ENCODE measurements at regions not wholly inside any gene's neighbourhood (a gene's known extent, or its start where the extent isn't known, plus 50 kb on each side); places are given as distances from the start of the nearest gene placed in this dataset.

- Histone ChIP-seq H3K27ac (ENCODE audit: low read depth, low read length) (no peak overlapping the region), H4K20me1 (ENCODE audit: insufficient read depth, low read length) (no peaks in the 10 kb centered on the region), H3K4me1 (ENCODE audit: insufficient read depth, low read length) (peaks cover under 1% of the 10 kb centered on the region), H3K36me3 (ENCODE audit: insufficient read depth, low read length) (no peaks in the 10 kb centered on the region), H3K4me2 (ENCODE audit: low read length) (no peak overlapping the region), H3K79me2 (ENCODE audit: insufficient read depth, low read length) (no peaks in the 10 kb centered on the region), H2AFZ (ENCODE audit: low read depth, low read length) (no peak overlapping the region), H3K9ac (ENCODE audit: low read length) (no peak overlapping the region), H3K4me3 (ENCODE audit: insufficient read depth, low read depth, low read length) (no peak overlapping the region), H3K27me3 (ENCODE audit: insufficient read depth, low read length) (no peaks in the 10 kb centered on the region), H3K9me3 (ENCODE audit: insufficient read depth, low read depth, low read length) (no peaks in the 10 kb centered on the region)
- no peaks in the 10 kb centered on the region for H3K9me3 Mint-ChIP-seq (ENCODE audit: unreplicated experiment)
- no peak overlapping the region for H3K27ac Mint-ChIP-seq (ENCODE audit: unreplicated experiment)
- no peaks in the 10 kb centered on the region for H3K27me3 Mint-ChIP-seq (ENCODE audit: low read depth, unreplicated experiment)
- DNase-seq (ENCODE audit: low read depth) (no peak), FAIRE-seq (no peak)
- H3K4me3 Mint-ChIP-seq (ENCODE audit: unreplicated experiment): no peak overlapping the region
- no peaks in the 10 kb centered on the region for H3K36me3 Mint-ChIP-seq (ENCODE audit: low read depth, unreplicated experiment)
- TF ChIP-seq EZH2 (IDR thresholded peaks at IDR 0.05; ENCODE audit: insufficient read depth, low read length) (no peak), CTCF (IDR thresholded peaks at IDR 0.05; ENCODE audit: insufficient read depth, low read depth, low read length) (no peak)
- H3K4me1 Mint-ChIP-seq (ENCODE audit: low read depth, unreplicated experiment): peaks cover 10% of the 10 kb centered on the region
Observed at GRCh38 chr12:90023207-90023900, 314.7 kb upstream of the ATP2B1 start.

GRCh38 chr12:90021795-90022440, 313.3 kb upstream of the ATP2B1 start:
- no peaks in the 10 kb centered on the region for H3K79me2 ChIP-seq (ENCODE audit: insufficient read depth, low read length)
- H3K4me2 ChIP-seq (ENCODE audit: low read length): no peak overlapping the region
- H4K20me1 ChIP-seq (ENCODE audit: insufficient read depth, low read length): no peaks in the 10 kb centered on the region
- peaks cover 5% of the 10 kb centered on the region for H3K4me1 Mint-ChIP-seq (ENCODE audit: low read depth, unreplicated experiment)
- TF ChIP-seq EZH2 (IDR thresholded peaks at IDR 0.05; ENCODE audit: insufficient read depth, low read length): no peak
- TF ChIP-seq CTCF (IDR thresholded peaks at IDR 0.05; ENCODE audit: insufficient read depth, low read depth, low read length): no peak
- no peaks in the 10 kb centered on the region for H3K27me3 ChIP-seq (ENCODE audit: insufficient read depth, low read length)
- H3K27ac Mint-ChIP-seq (ENCODE audit: unreplicated experiment): no peak overlapping the region
- DNase-seq (ENCODE audit: low read depth) (no peak), FAIRE-seq (no peak)
- H3K9me3 ChIP-seq (ENCODE audit: insufficient read depth, low read depth, low read length): no peaks in the 10 kb centered on the region
- H2AFZ ChIP-seq (ENCODE audit: low read depth, low read length): no peak overlapping the region
- H3K36me3 ChIP-seq (ENCODE audit: insufficient read depth, low read length): no peaks in the 10 kb centered on the region
- H3K27me3 Mint-ChIP-seq (ENCODE audit: low read depth, unreplicated experiment): no peaks in the 10 kb centered on the region
- no peaks in the 10 kb centered on the region for H3K36me3 Mint-ChIP-seq (ENCODE audit: low read depth, unreplicated experiment)
- no peak overlapping the region for H3K27ac ChIP-seq (ENCODE audit: low read depth, low read length)
- no peak overlapping the region for H3K4me3 ChIP-seq (ENCODE audit: insufficient read depth, low read depth, low read length)
- no peaks in the 10 kb centered on the region for H3K9me3 Mint-ChIP-seq (ENCODE audit: unreplicated experiment)
- no peak overlapping the region for H3K4me3 Mint-ChIP-seq (ENCODE audit: unreplicated experiment)
- no peak overlapping the region for H3K9ac ChIP-seq (ENCODE audit: low read length)
- no peaks in the 10 kb centered on the region for H3K4me1 ChIP-seq (ENCODE audit: insufficient read depth, low read length)

GRCh38 chr12:90020881-90021280, 312.2 kb upstream of the ATP2B1 start:
- H4K20me1 ChIP-seq (ENCODE audit: insufficient read depth, low read length): no peaks in the 10 kb centered on the region

More at GRCh38 chr12:90020881-90021280, 312.2 kb upstream of the ATP2B1 start:
- Histone ChIP-seq H3K4me2 (ENCODE audit: low read length) (no peak overlapping the region), H3K79me2 (ENCODE audit: insufficient read depth, low read length) (no peaks in the 10 kb centered on the region), H3K9ac (ENCODE audit: low read length) (no peak overlapping the region), H3K9me3 (ENCODE audit: insufficient read depth, low read depth, low read length) (no peaks in the 10 kb centered on the region), H2AFZ (ENCODE audit: low read depth, low read length) (no peak overlapping the region), H3K27ac (ENCODE audit: low read depth, low read length) (no peak overlapping the region), H3K4me3 (ENCODE audit: insufficient read depth, low read depth, low read length) (no peak overlapping the region), H3K4me1 (ENCODE audit: insufficient read depth, low read length) (no peaks in the 10 kb centered on the region), H3K27me3 (ENCODE audit: insufficient read depth, low read length) (no peaks in the 10 kb centered on the region), H3K36me3 (ENCODE audit: insufficient read depth, low read length) (no peaks in the 10 kb centered on the region)
- Mint-ChIP-seq H3K4me3 (ENCODE audit: unreplicated experiment) (no peak overlapping the region), H3K27ac (ENCODE audit: unreplicated experiment) (no peak overlapping the region), H3K27me3 (ENCODE audit: low read depth, unreplicated experiment) (no peaks in the 10 kb centered on the region), H3K36me3 (ENCODE audit: low read depth, unreplicated experiment) (no peaks in the 10 kb centered on the region), H3K4me1 (ENCODE audit: low read depth, unreplicated experiment) (peaks cover 5% of the 10 kb centered on the region), H3K9me3 (ENCODE audit: unreplicated experiment) (no peaks in the 10 kb centered on the region)
- TF ChIP-seq EZH2 (IDR thresholded peaks at IDR 0.05; ENCODE audit: insufficient read depth, low read length): no peak
- no peak for TF ChIP-seq CTCF (IDR thresholded peaks at IDR 0.05; ENCODE audit: insufficient read depth, low read depth, low read length)
- DNase-seq (ENCODE audit: low read depth) (no peak), FAIRE-seq (no peak)
